GM12891 (cell line): ENCODE measurements at regions not wholly inside any gene's neighbourhood (a gene's known extent, or its start where the extent isn't known, plus 50 kb on each side); places are given as distances from the start of the nearest gene placed in this dataset.

ENCODE experiments used
- POLR2A ChIP-seq: IDR thresholded peaks from 2 replicates; pipeline ENCODE4 v1.6.1; 2011; ENCODE audit warnings: low read depth, low read length, control low read depth
- POLR2AphosphoS5 ChIP-seq: IDR thresholded peaks from 2 replicates; pipeline ENCODE4 v1.6.1; 2011; ENCODE audit warnings: low read depth, low read length, control low read depth
- POU2F2 ChIP-seq: IDR thresholded peaks from 2 replicates; pipeline ENCODE4 v1.6.1; 2011; ENCODE audit warnings: low read depth, mild to moderate bottlenecking, control low read depth, low read length, moderate library complexity
- TAF1 ChIP-seq: IDR thresholded peaks from 2 replicates; pipeline ENCODE4 v1.6.1; 2011; ENCODE audit warnings: low read depth, low read length, control low read depth

GRCh38 chr6:115539531-115539930 lies 521.2 kb downstream of the FRK start:
- TF ChIP-seq TAF1 (no peak), POLR2A (no peak), POLR2AphosphoS5 (no peak), POU2F2 (no peak)
